GM12878 (cell line): ENCODE measurements at regions not wholly inside any gene's neighbourhood (a gene's known extent, or its start where the extent isn't known, plus 50 kb on each side); places are given as distances from the start of the nearest gene placed in this dataset.
A peak's percentile ranks its signal among the peaks of the same experiment; 100 is the strongest.

Experiments used
- ATAC-seq: fragments of 200-7000 bp; cut with Tn5 transposase; 3 replicates; pipeline ENCODE4 v1.9.1; 2020; ENCODE audit warnings: mild to moderate bottlenecking, moderate library complexity
- BruUV-seq: library from RNA; stranded (reverse); fragments of 400-500 nt; replicated peaks from 2 replicates; lab custom pipeline; 2021; lab: Mats Ljungman, UMichigan
- CTCF ChIA-PET: fragments of 300-600 bp; sonication (Branson Sonifier 250); formaldehyde crosslinking; extraction: SDS; loops from one replicate; lab custom pipeline; 2021; ENCODE audit warnings: inconsistent platforms; lab: Yijun Ruan, JAX
- POLR2A ChIA-PET: fragments of 350-600 bp; formaldehyde crosslinking; extraction: SDS; loops from one replicate; lab custom pipeline; 2021; ENCODE audit warnings: inconsistent platforms; lab: Charles Lee
- RAD21 ChIA-PET: fragments of 300-600 bp; sonication (Branson Sonifier 250); formaldehyde crosslinking; loops from one replicate; lab custom pipeline; 2023; ENCODE audit warnings: antibody characterized with exemption; ENCODE audit not compliant: unreplicated experiment; lab: Charles Lee
- SMC1A ChIA-PET: fragments of 300-600 bp; sonication (Branson Sonifier 250); formaldehyde crosslinking; loops from one replicate; lab custom pipeline; 2023; ENCODE audit not compliant: unreplicated experiment, uncharacterized antibody; lab: Charles Lee
- DNase-seq: peaks from one replicate; pipeline ENCODE4 v3.0.0-alpha.2; 2011; ENCODE audit warnings: low read depth, low spot score
- FAIRE-seq: peaks from 3 replicates; lab custom pipeline; 2011; peaks lifted over from hg19 to GRCh38; lab: Jason Lieb, UNC
- H2AFZ ChIP-seq: 2 replicates; pipeline ENCODE4 v1.6.0; 2011; ENCODE audit warnings: low read depth, low read length, control low read depth; ENCODE audit not compliant: control insufficient read depth
- H3K27ac ChIP-seq: 2 replicates; pipeline ENCODE4 v1.5.1; 2011; ENCODE audit warnings: control low read depth; ENCODE audit not compliant: control insufficient read depth, insufficient read depth
- H3K27me3 ChIP-seq, 2 experiments: replicated peaks in 1 of 2; 2 replicates each; pipeline versions ENCODE4 v1.6.0 to v1.6.1; 2011; ENCODE audit warnings: low read length in 1 of 2; ENCODE audit not compliant: control insufficient read depth in 2 of 2, insufficient read depth in 2 of 2
- H3K36me3 ChIP-seq, 2 experiments: 2 replicates each; pipeline ENCODE4 v1.5.1; 2011; ENCODE audit warnings: low read length in 1 of 2; ENCODE audit not compliant: control insufficient read depth in 2 of 2, insufficient read depth in 2 of 2
- H3K4me1 ChIP-seq: 2 replicates; pipeline ENCODE4 v1.6.1; 2011; ENCODE audit warnings: mild to moderate bottlenecking, low read length, moderate library complexity, mixed read lengths; ENCODE audit not compliant: control insufficient read depth, insufficient read depth
- H3K4me2 ChIP-seq: 2 replicates; pipeline ENCODE4 v1.6.0; 2011; ENCODE audit warnings: control low read depth; ENCODE audit not compliant: control insufficient read depth, insufficient read depth
- H3K4me3 ChIP-seq: fragments of 200-600 bp; sonication (generic); 2 replicates; pipeline ENCODE4 v1.5.1; 2016
- H3K79me2 ChIP-seq: 2 replicates; pipeline ENCODE4 v1.6.0; 2011; ENCODE audit warnings: low read length; ENCODE audit not compliant: control insufficient read depth, insufficient read depth
- H3K9ac ChIP-seq: 2 replicates; pipeline ENCODE4 v1.8.0; 2011; ENCODE audit warnings: low read length, control low read depth, mixed read lengths; ENCODE audit not compliant: control insufficient read depth, insufficient read depth
- H3K9me3 ChIP-seq: replicated peaks from 3 replicates; pipeline ENCODE4 v1.5.1; 2011; ENCODE audit warnings: mild to moderate bottlenecking, low read length; ENCODE audit not compliant: control insufficient read depth, insufficient read depth
- H4K20me1 ChIP-seq: 2 replicates; pipeline ENCODE4 v1.6.0; 2011; ENCODE audit not compliant: control insufficient read depth, insufficient read depth
- CBFB ChIP-seq: IDR thresholded peaks from 2 replicates; pipeline ENCODE4 v1.6.1; 2016; ENCODE audit warnings: antibody characterized with exemption, low read depth
- CUX1 ChIP-seq: IDR thresholded peaks from 2 replicates; pipeline ENCODE4 v1.6.1; 2012; ENCODE audit warnings: improper control_type of control experiment, low read depth, low read length; ENCODE audit not compliant: insufficient replicate concordance
- IKZF1 ChIP-seq: fragments of 450-650 bp; conservative IDR thresholded peaks from 2 replicates; pipeline ENCODE4 v1.6.1; 2017; ENCODE audit warnings: antibody characterized with exemption, mild to moderate bottlenecking
- IKZF2 ChIP-seq, 2 experiments: fragments of 450-650 bp; IDR thresholded peaks; 2 replicates each; pipeline ENCODE4 v1.6.1; 2017; ENCODE audit warnings: mild to moderate bottlenecking in 2 of 2, moderate library complexity in 2 of 2
- MEF2B ChIP-seq: fragments of 450-650 bp; IDR thresholded peaks from 2 replicates; pipeline ENCODE4 v1.6.1; 2018; ENCODE audit warnings: mild to moderate bottlenecking, moderate library complexity; ENCODE audit not compliant: partially characterized antibody, poor library complexity, severe bottlenecking
- MTA2 ChIP-seq: fragments of 450-650 bp; IDR thresholded peaks from 2 replicates; pipeline ENCODE4 v1.6.1; 2016; ENCODE audit warnings: low read depth, mild to moderate bottlenecking, moderate library complexity
- NR2F1 ChIP-seq: fragments of 450-650 bp; conservative IDR thresholded peaks from 2 replicates; pipeline ENCODE4 v1.6.1; 2017; ENCODE audit warnings: mild to moderate bottlenecking
- RELB ChIP-seq: fragments of 450-650 bp; IDR thresholded peaks from 2 replicates; pipeline ENCODE4 v1.6.1; 2017; ENCODE audit warnings: low read depth, mild to moderate bottlenecking, moderate library complexity
- ZBTB4 ChIP-seq: fragments of 450-650 bp; formaldehyde crosslinking; IDR thresholded peaks from 2 replicates; pipeline ENCODE4 v1.4.0; 2022; ENCODE audit warnings: mild to moderate bottlenecking, moderate library complexity
- ZSCAN29 ChIP-seq: fragments of 450-650 bp; IDR thresholded peaks from 2 replicates; pipeline ENCODE4 v1.6.1; 2017; ENCODE audit warnings: mild to moderate bottlenecking, moderate library complexity
- WGBS: methylation state at CpG from one replicate; pipeline ENCODE4 v1.1.6; 2016; ENCODE audit warnings: low lambda C conversion rate; ENCODE audit not compliant: insufficient replicate concordance, insufficient coverage; ENCODE audit errors: missing lambda C conversion rate; 5-methylcytosine and 5-hydroxymethylcytosine counted together
- in situ Hi-C: fragments of 300-500 bp; cut with MboI; formaldehyde crosslinking; loops from 9 replicates; pipeline ENCODE4 v1.14.3; 2018; ENCODE audit warnings: mixed read lengths
- intact Hi-C: fragments of 100-400 bp; cut with micrococcal nuclease; formaldehyde crosslinking; loops from one replicate; pipeline ENCODE4 v1.14.2; 2022; ENCODE audit not compliant: unreplicated experiment

- POLR2A ChIA-PET = interaction anchor here (1.2 kb wide), 1 partner anchor 8 kb away, joined by 5 read pairs; no protein-coding TSS in a partner anchor
- SMC1A ChIA-PET = interaction anchor here (0.9 to 1.7 kb wide), 6 partner anchors 9 to 43 kb away, joined by 3 to 10 read pairs (median 4); no protein-coding TSS in a partner anchor
- CTCF ChIA-PET = interaction anchor here (0.8 to 1.3 kb wide), 6 partner anchors 9 to 52 kb away, joined by 3 to 5 read pairs (median 4); no protein-coding TSS in a partner anchor
- H4K20me1 ChIP-seq = no peaks in the 10 kb centered on the region
- intact Hi-C loops (no loop called here), in situ Hi-C loops (no loop called here)
- 17% methylated on average over 4 of the region's 4 CpGs for WGBS
- H3K9me3 ChIP-seq = no peaks in the 10 kb centered on the region
- RAD21 ChIA-PET = interaction anchor here (1.8 kb wide), 1 partner anchor 11 kb away, joined by 3 read pairs; no protein-coding TSS in a partner anchor
- DNase-seq (no peak), FAIRE-seq (no peak), ATAC-seq (peak; percentile 70)
- no peaks in the 10 kb centered on the region for H3K36me3 ChIP-seq
- H3K4me1 ChIP-seq = no peaks in the 10 kb centered on the region
- H3K4me2 ChIP-seq = no peak overlapping the region
- no peaks in the 10 kb centered on the region for H3K27me3 ChIP-seq
- no TSS peak for BruUV-seq
- no peak overlapping the region for H3K9ac ChIP-seq
- TF ChIP-seq IKZF1 (peak; percentile 67), IKZF2 (IDR thresholded peaks at IDR 0.05) (peak; percentile 48 to 61; a peak in 3 of 4 replicates), CUX1 (no peak), MTA2 (peak; percentile 22; the same call in 1 of the 2 replicates), ZBTB4 (no peak), CBFB (no peak), NR2F1 (peak; percentile 51), ZSCAN29 (no peak), RELB (peak; percentile 75), MEF2B (peak; percentile 41)
- H3K27ac ChIP-seq = no peak overlapping the region
- H2AFZ ChIP-seq = peak overlapping the region; percentile 7; the same call in 1 of the 2 replicates
- H3K79me2 ChIP-seq = no peaks in the 10 kb centered on the region
- no peak overlapping the region; the same call in 1 of the 2 replicates for H3K4me3 ChIP-seq
Measured at GRCh38 chr17:13073018-13073417, 55.2 kb upstream of the ELAC2 start.
